CD1c-positive myeloid dendritic cell (primary cell): ENCODE measurements at regions not wholly inside any gene's neighbourhood (a gene's known extent, or its start where the extent isn't known, plus 50 kb on each side); places are given as distances from the start of the nearest gene placed in this dataset.

Experiments used
- DNase-seq: peaks from one replicate; pipeline ENCODE4 v3.0.0-alpha.2; 2016; ENCODE audit errors: extremely low spot score

DNA sequence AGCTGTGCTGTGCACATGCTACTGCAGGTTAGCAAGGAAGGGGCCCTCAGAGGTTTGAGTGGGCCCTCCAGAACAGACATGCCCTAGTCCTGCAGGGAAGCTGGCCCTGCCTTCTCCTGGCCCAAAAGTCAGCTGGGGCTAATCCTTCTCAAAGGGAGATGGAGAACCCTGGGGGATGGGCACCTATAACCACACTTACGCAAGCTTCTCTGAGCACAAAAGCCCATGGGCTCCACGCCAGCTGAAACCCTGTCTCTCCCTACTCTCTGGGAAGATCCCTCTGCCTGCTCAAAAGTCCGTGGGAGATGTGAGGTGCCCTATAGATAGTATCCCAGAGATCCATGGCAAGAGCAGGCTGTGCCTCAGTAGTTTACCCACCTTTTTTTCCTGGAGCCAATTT lies 58.9 kb upstream of the DKK2 start:
- no peak for DNase-seq

DNA sequence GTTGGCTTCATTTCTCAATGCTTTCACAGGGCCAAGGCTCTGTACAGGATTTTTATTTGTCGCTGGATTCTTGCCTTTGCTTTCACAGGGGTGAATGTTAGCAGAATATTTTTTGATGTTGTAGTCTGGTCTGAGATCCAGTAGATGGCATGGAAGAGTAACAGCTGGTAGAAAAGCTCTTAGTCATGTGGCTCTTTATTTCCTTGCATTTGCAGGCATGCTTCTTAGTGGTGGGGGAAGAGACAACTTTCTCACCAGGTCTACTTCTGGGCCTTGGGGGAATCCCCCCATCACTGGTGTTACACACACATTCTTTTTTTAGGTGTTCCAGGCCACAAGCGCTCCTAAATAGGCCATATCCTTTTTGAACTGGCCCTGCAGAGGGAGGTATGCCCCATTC lies 58.2 kb upstream of the DKK2 start:
- no peak for DNase-seq
